T-helper 2 cell treated with Interferon-gamma antibody and Interleukin-4, amounts not matched to agents 5 μg/mL and 100 μg/mL, for 36 hours (primary cell): ENCODE measurements at regions not wholly inside any gene's neighbourhood (a gene's known extent, or its start where the extent isn't known, plus 50 kb on each side); places are given as distances from the start of the nearest gene placed in this dataset.
"Not testable (repeated sequence)": the region's sequence is repeated elsewhere in the genome, so short reads cannot be mapped to it uniquely, and the experiment has no call there.

Experiments
- DNase-seq: peaks from one replicate; pipeline ENCODE4 v3.0.0; 2021; ENCODE audit warnings: low spot score
- H3K27ac Mint-ChIP-seq: one replicate; pipeline ENCODE4 v1.8.0; 2021; ENCODE audit warnings: mild to moderate bottlenecking, mixed read lengths
- H3K27me3 Mint-ChIP-seq: one replicate; pipeline ENCODE4 v1.8.0; 2021; ENCODE audit warnings: low read depth, mixed read lengths
- H3K36me3 Mint-ChIP-seq: one replicate; pipeline ENCODE4 v1.8.0; 2021; ENCODE audit warnings: low read depth, mixed read lengths
- H3K4me1 Mint-ChIP-seq: one replicate; pipeline ENCODE4 v1.8.0; 2021; ENCODE audit warnings: low read depth, mixed read lengths
- H3K4me3 Mint-ChIP-seq: one replicate; pipeline ENCODE4 v1.8.0; 2022; ENCODE audit warnings: mild to moderate bottlenecking, moderate library complexity, mixed read lengths
- H3K9me3 Mint-ChIP-seq: one replicate; pipeline ENCODE4 v1.8.0; 2021; ENCODE audit warnings: mixed read lengths

- H3K4me3 Mint-ChIP-seq = no peak overlapping the region
- H3K36me3 Mint-ChIP-seq = no peaks in the 10 kb centered on the region
- H3K4me1 Mint-ChIP-seq = no peaks in the 10 kb centered on the region
- H3K27ac Mint-ChIP-seq = no peak overlapping the region
- H3K9me3 Mint-ChIP-seq = peaks cover 3% of the 10 kb centered on the region
- H3K27me3 Mint-ChIP-seq = no peaks in the 10 kb centered on the region
- DNase-seq = no peak
Measured at GRCh38 chr4:11949355-11949754, 520.7 kb upstream of the HS3ST1 start.

DNA sequence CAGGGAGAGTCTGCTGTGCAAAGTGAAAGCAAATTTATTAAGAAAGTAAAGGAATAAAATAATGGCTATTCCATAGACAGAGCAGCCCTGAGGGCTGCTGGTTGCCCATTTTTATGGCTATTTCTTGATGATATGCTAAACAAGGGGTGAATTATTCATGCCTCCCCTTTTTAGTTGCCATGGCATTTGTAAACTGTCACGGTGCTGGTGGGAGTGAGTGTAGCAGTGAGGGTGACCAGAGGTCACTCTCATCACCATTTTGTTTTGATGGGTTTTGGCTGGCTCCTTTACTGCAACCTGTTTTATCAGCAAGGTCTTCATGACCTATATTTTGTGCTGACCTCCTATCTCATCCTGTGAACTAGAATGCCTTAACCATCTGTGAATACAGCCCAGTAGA is 518.9 kb upstream of the HS3ST1 start:
- not testable (repeated sequence) for H3K4me3 Mint-ChIP-seq, H3K27ac Mint-ChIP-seq, H3K27me3 Mint-ChIP-seq

DNA sequence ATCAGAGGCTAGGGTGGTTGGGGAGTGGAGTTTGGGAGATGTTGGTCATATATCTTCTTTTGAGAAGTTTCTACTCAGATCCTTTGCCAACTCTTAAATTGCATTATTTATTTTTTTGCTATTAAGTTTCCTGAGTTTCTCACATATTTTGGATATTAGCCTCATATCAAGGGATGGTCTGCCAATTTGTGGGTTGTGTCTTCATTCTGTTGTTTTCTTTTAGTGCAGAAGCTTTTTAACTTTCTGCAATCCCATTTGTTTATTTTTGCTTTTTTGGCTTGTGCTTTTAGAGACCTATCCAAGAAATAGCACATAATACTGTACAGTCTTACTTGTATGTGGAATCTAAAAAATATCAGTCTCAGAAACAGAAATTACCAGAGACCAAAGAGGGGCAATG is 509.2 kb upstream of the HS3ST1 start:
- Mint-ChIP-seq H3K27me3 (no peaks in the 10 kb centered on the region), H3K9me3 (peaks cover 6% of the 10 kb centered on the region), H3K36me3 (no peaks in the 10 kb centered on the region)

More for the DNA sequence above, 518.9 kb upstream of the HS3ST1 start:
- H3K36me3 Mint-ChIP-seq, H3K9me3 Mint-ChIP-seq, DNase-seq, H3K4me1 Mint-ChIP-seq: not testable (repeated sequence)

GRCh38 chr4:11931266-11931820 is 502.6 kb upstream of the HS3ST1 start:
- Mint-ChIP-seq H3K4me1 (no peaks in the 10 kb centered on the region), H3K36me3 (no peaks in the 10 kb centered on the region), H3K9me3 (peaks cover 6% of the 10 kb centered on the region), H3K4me3 (no peak overlapping the region), H3K27me3 (no peaks in the 10 kb centered on the region), H3K27ac (no peak overlapping the region)
- no peak for DNase-seq

More for the DNA sequence above, 509.2 kb upstream of the HS3ST1 start:
- H3K4me1 Mint-ChIP-seq = no peaks in the 10 kb centered on the region
- no peak overlapping the region for H3K27ac Mint-ChIP-seq
- DNase-seq = no peak
- no peak overlapping the region for H3K4me3 Mint-ChIP-seq

- Mint-ChIP-seq H3K27ac (no peak overlapping the region), H3K4me3 (no peak overlapping the region), H3K9me3 (peaks cover 9% of the 10 kb centered on the region), H3K27me3 (no peaks in the 10 kb centered on the region), H3K4me1 (no peaks in the 10 kb centered on the region), H3K36me3 (no peaks in the 10 kb centered on the region)
- DNase-seq = no peak
Measured at GRCh38 chr4:11929080-11929479, 500.4 kb upstream of the HS3ST1 start.

DNA sequence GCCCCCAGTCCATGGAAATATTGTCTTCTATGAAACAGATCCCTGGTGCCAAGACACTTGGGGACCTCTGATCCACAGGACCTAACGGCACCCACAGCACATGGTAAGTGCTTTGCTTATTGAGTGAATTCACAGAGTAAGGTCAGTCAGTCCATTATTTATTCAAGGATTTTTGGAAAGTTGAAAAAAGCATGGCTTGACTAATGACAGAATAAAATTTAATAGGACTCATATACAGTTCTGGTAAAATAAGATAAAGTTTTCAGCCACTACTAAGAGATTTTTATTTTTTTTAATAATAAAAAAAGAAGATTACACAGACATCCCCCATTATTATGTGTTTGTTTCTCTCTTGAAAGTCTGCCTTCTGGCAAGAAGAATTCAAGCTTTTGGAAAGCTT is 490.6 kb upstream of the HS3ST1 start:
- DNase-seq = no peak
- no peak overlapping the region for H3K27ac Mint-ChIP-seq
- no peaks in the 10 kb centered on the region for H3K4me1 Mint-ChIP-seq
- no peak overlapping the region for H3K4me3 Mint-ChIP-seq
- H3K27me3 Mint-ChIP-seq = no peaks in the 10 kb centered on the region
- H3K36me3 Mint-ChIP-seq = no peaks in the 10 kb centered on the region
- peaks cover 18% of the 10 kb centered on the region for H3K9me3 Mint-ChIP-seq

DNA sequence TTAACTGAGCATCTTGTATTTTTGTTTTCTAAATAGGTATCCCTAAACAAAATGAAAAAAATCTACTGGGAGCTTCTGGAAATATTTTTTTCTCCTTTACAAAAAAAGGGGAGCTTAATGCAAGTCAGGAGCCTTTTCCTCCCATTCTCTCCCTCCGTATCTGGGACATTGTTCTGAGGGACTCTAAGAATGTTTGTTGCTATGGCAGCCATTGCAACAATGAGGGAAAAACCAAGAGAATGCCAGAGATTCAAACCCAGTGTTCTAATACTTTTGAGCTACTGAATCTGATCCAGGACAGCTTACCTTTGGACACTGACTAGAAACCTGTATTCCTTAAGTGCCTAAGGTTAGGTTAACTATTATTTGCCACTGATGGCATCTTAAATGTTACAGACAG is 485.7 kb upstream of the HS3ST1 start:
- Mint-ChIP-seq H3K27me3 (no peaks in the 10 kb centered on the region), H3K4me1 (no peaks in the 10 kb centered on the region), H3K4me3 (no peak overlapping the region), H3K36me3 (no peaks in the 10 kb centered on the region), H3K9me3 (peaks cover 10% of the 10 kb centered on the region), H3K27ac (no peak overlapping the region)
- DNase-seq = no peak

DNA sequence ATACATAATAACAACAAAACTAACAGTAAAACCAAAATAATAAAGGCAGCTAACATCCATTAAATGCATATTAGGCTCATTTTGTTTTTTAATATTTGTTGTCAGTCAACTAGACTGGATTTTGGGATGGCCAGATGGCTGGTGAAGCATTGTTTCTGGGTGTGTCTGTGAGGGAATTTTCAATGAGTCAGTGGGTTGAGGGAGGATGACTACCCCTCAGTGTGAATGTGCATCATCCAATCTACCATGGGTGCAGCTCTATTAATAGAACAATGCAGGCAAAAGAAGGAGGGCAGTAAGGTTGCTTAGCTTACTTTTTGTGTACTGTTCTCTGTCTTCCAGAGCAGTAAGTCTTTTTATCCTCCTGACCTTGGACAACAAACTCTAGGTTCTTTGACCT is 484.2 kb upstream of the HS3ST1 start:
- no peak overlapping the region for H3K27ac Mint-ChIP-seq
- DNase-seq = no peak
- H3K36me3 Mint-ChIP-seq = no peaks in the 10 kb centered on the region
- H3K4me1 Mint-ChIP-seq = no peaks in the 10 kb centered on the region
- H3K27me3 Mint-ChIP-seq = no peaks in the 10 kb centered on the region
- no peak overlapping the region for H3K4me3 Mint-ChIP-seq
- H3K9me3 Mint-ChIP-seq = peaks cover 10% of the 10 kb centered on the region

DNA sequence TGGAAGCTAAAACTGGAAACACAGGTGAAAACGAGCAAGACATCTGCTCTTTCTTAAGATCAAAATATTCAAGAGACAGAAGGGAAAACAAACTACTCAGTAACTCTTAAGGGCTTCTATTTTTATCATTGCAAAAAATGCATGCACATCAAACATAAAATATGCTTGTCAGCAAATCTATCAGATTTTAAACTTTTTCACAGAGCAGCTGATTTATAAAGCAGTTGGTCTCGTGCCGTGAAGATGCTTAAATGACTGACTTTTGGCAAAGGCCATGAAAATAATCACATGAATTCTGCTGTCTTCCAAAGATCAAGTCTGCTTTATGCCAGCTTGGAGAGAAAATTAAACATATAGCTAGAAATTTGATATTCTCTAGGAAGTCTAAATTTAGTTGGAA is 482.1 kb upstream of the HS3ST1 start:
- H3K27ac Mint-ChIP-seq = no peak overlapping the region

GRCh38 chr4:11908712-11909111 is 480.0 kb upstream of the HS3ST1 start:
- Mint-ChIP-seq H3K36me3 (no peaks in the 10 kb centered on the region), H3K9me3 (no peaks in the 10 kb centered on the region), H3K4me1 (no peaks in the 10 kb centered on the region), H3K4me3 (no peak overlapping the region), H3K27ac (no peak overlapping the region), H3K27me3 (no peaks in the 10 kb centered on the region)
- DNase-seq = no peak

More for the DNA sequence above, 482.1 kb upstream of the HS3ST1 start:
- Mint-ChIP-seq H3K36me3 (no peaks in the 10 kb centered on the region), H3K4me3 (no peak overlapping the region), H3K9me3 (peaks cover 6% of the 10 kb centered on the region), H3K27me3 (no peaks in the 10 kb centered on the region), H3K4me1 (no peaks in the 10 kb centered on the region)
- DNase-seq = no peak

DNA sequence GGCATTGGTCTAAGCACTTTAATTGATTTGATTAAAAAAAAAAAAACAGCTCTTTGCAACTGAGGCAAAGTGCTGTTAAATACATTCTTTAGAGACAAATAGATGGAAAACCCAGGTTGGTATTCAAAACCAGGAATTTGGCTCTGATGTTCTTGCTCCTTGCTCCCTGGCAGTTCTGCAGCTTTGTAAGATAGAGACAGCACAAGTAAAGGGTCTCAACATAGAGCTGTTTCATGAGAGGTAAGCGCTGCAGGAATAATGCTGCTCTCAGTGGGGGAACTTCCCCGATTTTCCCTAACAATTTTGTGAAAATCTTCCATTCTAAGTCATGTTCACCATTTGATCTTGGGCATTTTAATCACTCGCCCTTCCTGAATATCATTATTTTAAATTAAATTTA is 479.5 kb upstream of the HS3ST1 start:
- H3K27me3 Mint-ChIP-seq = no peaks in the 10 kb centered on the region

DNA sequence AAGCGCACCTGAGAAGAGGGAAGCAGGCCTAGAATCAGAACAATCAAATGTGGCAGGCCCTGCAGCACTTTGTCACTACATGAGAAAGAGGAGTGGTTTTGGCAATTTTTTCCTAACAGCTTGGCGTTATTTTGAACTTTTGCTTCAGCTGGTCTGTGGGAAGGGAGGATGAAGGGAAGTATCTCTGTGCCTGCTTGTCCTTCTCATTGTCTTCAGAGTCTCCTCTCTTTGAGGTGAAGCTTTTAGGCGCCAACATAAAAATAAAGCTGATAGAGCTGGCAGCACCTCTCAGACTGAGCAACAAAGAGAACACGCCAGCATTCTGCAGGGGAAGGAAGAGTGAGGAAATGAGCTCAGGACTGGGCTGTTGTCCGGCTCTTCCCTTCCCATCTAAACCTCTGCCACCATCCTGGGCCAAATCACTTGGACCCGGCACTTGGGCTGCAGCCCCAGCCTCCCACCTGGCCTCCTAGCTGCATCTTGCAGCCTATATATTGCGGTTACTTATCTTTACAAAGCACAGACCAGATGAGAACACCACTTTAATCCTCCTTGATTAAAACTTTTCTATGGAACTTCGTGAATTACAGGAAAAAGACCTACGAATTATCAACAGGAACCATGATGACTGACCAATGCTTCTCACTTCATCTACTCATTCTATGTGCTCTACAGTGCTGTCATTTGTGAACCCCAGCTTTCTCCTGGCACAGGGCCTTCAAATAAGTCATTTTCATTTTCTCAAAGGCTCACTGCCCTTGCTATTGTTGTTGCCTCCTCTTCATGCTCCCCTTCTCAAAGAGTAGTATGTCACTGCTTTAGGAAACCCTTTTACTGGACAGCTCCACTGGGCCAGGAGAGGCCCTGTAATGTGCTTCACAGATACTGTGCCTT is 476.4 kb upstream of the HS3ST1 start:
- Mint-ChIP-seq H3K4me1 (no peaks in the 10 kb centered on the region), H3K27ac (no peak overlapping the region), H3K4me3 (no peak overlapping the region), H3K27me3 (no peaks in the 10 kb centered on the region), H3K9me3 (no peaks in the 10 kb centered on the region), H3K36me3 (no peaks in the 10 kb centered on the region)
- DNase-seq = no peak

More for the DNA sequence above, 479.5 kb upstream of the HS3ST1 start:
- DNase-seq = no peak
- Mint-ChIP-seq H3K27ac (no peak overlapping the region), H3K4me3 (no peak overlapping the region), H3K9me3 (no peaks in the 10 kb centered on the region), H3K36me3 (no peaks in the 10 kb centered on the region), H3K4me1 (no peaks in the 10 kb centered on the region)

GRCh38 chr4:11904117-11904535 is 475.4 kb upstream of the HS3ST1 start:
- Mint-ChIP-seq H3K4me3 (no peak overlapping the region), H3K27ac (no peak overlapping the region), H3K36me3 (no peaks in the 10 kb centered on the region), H3K27me3 (no peaks in the 10 kb centered on the region), H3K4me1 (no peaks in the 10 kb centered on the region), H3K9me3 (no peaks in the 10 kb centered on the region)
- DNase-seq = no peak

GRCh38 chr4:11901089-11901488 is 472.4 kb upstream of the HS3ST1 start:
- Mint-ChIP-seq H3K36me3 (no peaks in the 10 kb centered on the region), H3K27ac (no peak overlapping the region), H3K27me3 (no peaks in the 10 kb centered on the region), H3K4me1 (no peaks in the 10 kb centered on the region), H3K9me3 (no peaks in the 10 kb centered on the region), H3K4me3 (no peak overlapping the region)
- no peak for DNase-seq
